Activated CD8-positive, alpha-beta T cell treated with anti-CD3 and anti-CD28 coated beads for 36 hours (primary cell): ENCODE measurements at regions not wholly inside any gene's neighbourhood (a gene's known extent, or its start where the extent isn't known, plus 50 kb on each side); places are given as distances from the start of the nearest gene placed in this dataset.

Source experiments
- ATAC-seq: fragments of 200-7000 bp; cut with Tn5 transposase; one replicate; pipeline ENCODE4 v1.10.0; 2021; ENCODE audit warnings: mild to moderate bottlenecking, moderate library complexity
- CTCF ChIA-PET: fragments of 350-600 bp; sonication (Branson Sonifier 250); formaldehyde crosslinking; loops from one replicate; lab custom pipeline; 2021; ENCODE audit warnings: antibody characterized with exemption; lab: Charles Lee
- POLR2A ChIA-PET: fragments of 350-600 bp; sonication (Branson Sonifier 250); formaldehyde crosslinking; loops from one replicate; lab custom pipeline; 2021; ENCODE audit warnings: antibody characterized with exemption; lab: Charles Lee
- DNase-seq: peaks from one replicate; pipeline ENCODE4 v3.0.0-alpha.2; 2020
- H3K27ac Mint-ChIP-seq: one replicate; pipeline ENCODE4 v1.8.0; 2021; ENCODE audit warnings: mild to moderate bottlenecking, mixed read lengths
- H3K27me3 Mint-ChIP-seq: one replicate; pipeline ENCODE4 v1.8.0; 2021; ENCODE audit warnings: mixed read lengths
- H3K36me3 Mint-ChIP-seq: one replicate; pipeline ENCODE4 v1.8.0; 2021; ENCODE audit warnings: low read depth, mixed read lengths
- H3K4me1 Mint-ChIP-seq: one replicate; pipeline ENCODE4 v1.8.0; 2021; ENCODE audit warnings: low read depth, mixed read lengths
- H3K4me3 Mint-ChIP-seq: one replicate; pipeline ENCODE4 v1.8.0; 2021; ENCODE audit warnings: mild to moderate bottlenecking, moderate library complexity, mixed read lengths
- H3K9me3 Mint-ChIP-seq: one replicate; pipeline ENCODE4 v1.8.0; 2021; ENCODE audit warnings: mixed read lengths
- CTCF ChIP-seq: fragments of 200-600 bp; IDR thresholded peaks from one replicate; pipeline ENCODE4 v1.8.0; 2022; ENCODE audit warnings: antibody characterized with exemption, mild to moderate bottlenecking
- intact Hi-C: fragments of 100-400 bp; cut with micrococcal nuclease; formaldehyde crosslinking; loops from one replicate; pipeline ENCODE4 v1.10.0; 2022

GRCh38 chrX:147828719-147829118 is 83.0 kb upstream of the FMR1 start:
- POLR2A ChIA-PET: no interaction called here
- Mint-ChIP-seq H3K27me3 (peaks cover under 1% of the 10 kb centered on the region), H3K36me3 (no peaks in the 10 kb centered on the region), H3K4me3 (no peak overlapping the region), H3K4me1 (peaks cover 3% of the 10 kb centered on the region), H3K9me3 (peaks cover 7% of the 10 kb centered on the region), H3K27ac (no peak overlapping the region)
- ATAC-seq: no peak
- no peak for TF ChIP-seq CTCF
- CTCF ChIA-PET: no interaction called here
- DNase-seq: no peak
- intact Hi-C loops: no loop called here

DNA sequence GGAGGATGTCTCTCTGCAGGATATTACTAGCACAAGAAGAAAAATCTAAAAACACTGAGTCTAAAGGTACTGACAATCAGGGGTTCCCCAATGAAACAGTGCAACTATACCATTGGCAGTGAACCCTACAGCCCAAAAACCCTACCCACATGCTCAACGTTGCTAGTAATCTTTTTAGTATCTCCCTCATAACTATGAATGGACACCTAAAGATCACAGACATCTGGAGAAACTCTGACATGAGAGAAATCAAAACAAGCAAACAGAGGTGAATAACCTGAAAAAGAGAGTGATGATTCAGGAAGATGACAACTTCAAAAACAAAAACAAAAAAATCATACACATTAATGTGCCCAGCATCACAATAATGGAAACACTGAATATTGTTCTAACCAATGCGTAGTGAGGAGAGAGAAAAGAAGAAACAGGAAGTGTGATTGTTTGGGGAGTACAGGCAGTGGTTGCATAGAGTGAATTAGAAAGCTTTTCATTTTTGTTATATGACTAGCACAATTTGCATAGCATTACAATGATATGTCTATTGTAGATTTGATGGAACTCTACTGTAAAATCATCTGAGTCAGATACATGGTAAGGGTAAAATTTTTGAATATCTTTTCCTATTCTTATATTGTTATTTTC is 78.9 kb upstream of the FMR1 start:
- ATAC-seq: no peak
- intact Hi-C loops: loop anchor here (10.0 kb wide), 1 partner anchor 358 kb away; no protein-coding TSS in a partner anchor

DNA sequence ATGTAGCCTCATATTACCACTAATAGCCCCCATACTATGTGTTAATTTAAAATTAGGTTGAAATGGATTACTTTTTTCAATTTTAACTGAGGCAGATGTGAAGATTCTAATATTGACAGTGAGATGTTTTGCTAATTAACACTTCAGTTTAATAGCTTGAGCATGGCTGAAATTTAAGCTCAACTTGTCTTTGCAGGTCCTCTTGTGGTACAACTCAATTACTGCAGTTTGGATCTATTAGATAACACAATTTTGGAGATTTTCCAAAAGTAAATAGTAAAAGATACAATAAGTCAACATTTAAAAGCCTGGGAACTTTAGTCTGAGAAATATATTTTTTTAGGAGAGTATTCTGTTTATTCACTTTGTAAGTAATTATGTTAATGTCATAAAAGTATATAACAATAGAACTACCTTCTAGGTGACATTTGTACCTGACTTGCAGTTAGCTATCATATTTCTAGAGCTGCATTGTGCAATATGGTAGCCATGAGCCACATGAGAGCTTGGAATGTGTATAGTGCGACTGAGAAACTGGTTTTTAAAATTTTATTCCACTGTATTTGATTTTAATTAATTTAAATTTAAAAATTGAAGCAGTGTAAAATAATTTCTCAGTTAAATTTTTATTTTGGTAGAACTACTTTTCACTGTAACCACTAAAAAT is 73.1 kb upstream of the FMR1 start:
- CTCF ChIA-PET: interaction anchor here (1.0 to 1.4 kb wide), 3 partner anchors 9 to 363 kb away, joined by 3 read pairs; no protein-coding TSS in a partner anchor
- intact Hi-C loops: loop anchor here (10.0 kb wide), 1 partner anchor 364 kb away; no protein-coding TSS in a partner anchor
- Mint-ChIP-seq H3K36me3 (no peaks in the 10 kb centered on the region), H3K9me3 (no peaks in the 10 kb centered on the region), H3K27ac (no peak overlapping the region), H3K4me1 (no peaks in the 10 kb centered on the region), H3K4me3 (no peak overlapping the region), H3K27me3 (peaks cover 4% of the 10 kb centered on the region)
- no peak for ATAC-seq
- DNase-seq: no peak
- TF ChIP-seq CTCF: peak; percentile 51
- POLR2A ChIA-PET: no interaction called here

More for the DNA sequence above, 78.9 kb upstream of the FMR1 start:
- Mint-ChIP-seq H3K4me1 (peaks cover 3% of the 10 kb centered on the region), H3K27me3 (peaks cover 4% of the 10 kb centered on the region), H3K9me3 (peaks cover 7% of the 10 kb centered on the region), H3K27ac (no peak overlapping the region), H3K36me3 (no peaks in the 10 kb centered on the region), H3K4me3 (no peak overlapping the region)
- TF ChIP-seq CTCF: no peak
- POLR2A ChIA-PET: no interaction called here
- DNase-seq: no peak
- CTCF ChIA-PET: interaction anchor here (1.0 kb wide), 1 partner anchor 360 kb away, joined by 3 read pairs; no protein-coding TSS in a partner anchor

DNA sequence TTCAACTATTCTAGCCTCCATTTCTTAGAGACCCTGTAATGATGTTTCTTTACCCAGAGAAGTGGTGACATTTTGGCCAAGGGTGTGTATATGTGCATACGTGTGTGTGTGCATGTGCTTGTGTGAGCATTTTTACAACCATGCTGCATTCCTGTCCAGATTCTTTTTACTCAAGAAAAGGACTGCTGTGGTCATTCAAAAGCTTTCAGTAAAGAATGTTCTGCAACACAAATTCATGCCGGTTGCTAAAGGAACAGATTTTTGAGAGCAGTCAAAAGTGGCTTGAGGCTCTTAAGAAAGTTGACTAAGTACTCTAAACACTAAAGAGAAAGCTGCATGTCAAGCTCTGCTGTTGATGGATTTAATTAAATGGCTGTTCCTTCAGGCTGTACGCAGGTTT is 65.0 kb upstream of the FMR1 start:
- ATAC-seq (no peak), DNase-seq (no peak)
- H3K4me3 Mint-ChIP-seq: no peak overlapping the region
- intact Hi-C loops: no loop called here
- ChIA-PET CTCF (no interaction called here), POLR2A (interaction anchor here (0.7 kb wide), 1 partner anchor 520 kb away, joined by 3 read pairs; no protein-coding TSS in a partner anchor)
- H3K36me3 Mint-ChIP-seq: no peaks in the 10 kb centered on the region
- TF ChIP-seq CTCF: no peak
- H3K4me1 Mint-ChIP-seq: no peaks in the 10 kb centered on the region
- H3K27me3 Mint-ChIP-seq: peaks cover 2% of the 10 kb centered on the region
- no peak overlapping the region for H3K27ac Mint-ChIP-seq
- H3K9me3 Mint-ChIP-seq: no peaks in the 10 kb centered on the region

- DNase-seq (no peak), ATAC-seq (no peak)
- no peak for TF ChIP-seq CTCF
- intact Hi-C loops: no loop called here
- H3K4me3 Mint-ChIP-seq: no peak overlapping the region
- peaks cover 2% of the 10 kb centered on the region for H3K27me3 Mint-ChIP-seq
- ChIA-PET POLR2A (no interaction called here), CTCF (no interaction called here)
- no peak overlapping the region for H3K27ac Mint-ChIP-seq
- H3K4me1 Mint-ChIP-seq: no peaks in the 10 kb centered on the region
- no peaks in the 10 kb centered on the region for H3K36me3 Mint-ChIP-seq
- H3K9me3 Mint-ChIP-seq: no peaks in the 10 kb centered on the region
Observed at GRCh38 chrX:147847999-147848398, 63.7 kb upstream of the FMR1 start.
